ENCODE measurements at regions not wholly inside any gene's neighbourhood (a gene's known extent, or its start where the extent isn't known, plus 50 kb on each side); places are given as distances from the start of the nearest gene placed in this dataset.

DNA sequence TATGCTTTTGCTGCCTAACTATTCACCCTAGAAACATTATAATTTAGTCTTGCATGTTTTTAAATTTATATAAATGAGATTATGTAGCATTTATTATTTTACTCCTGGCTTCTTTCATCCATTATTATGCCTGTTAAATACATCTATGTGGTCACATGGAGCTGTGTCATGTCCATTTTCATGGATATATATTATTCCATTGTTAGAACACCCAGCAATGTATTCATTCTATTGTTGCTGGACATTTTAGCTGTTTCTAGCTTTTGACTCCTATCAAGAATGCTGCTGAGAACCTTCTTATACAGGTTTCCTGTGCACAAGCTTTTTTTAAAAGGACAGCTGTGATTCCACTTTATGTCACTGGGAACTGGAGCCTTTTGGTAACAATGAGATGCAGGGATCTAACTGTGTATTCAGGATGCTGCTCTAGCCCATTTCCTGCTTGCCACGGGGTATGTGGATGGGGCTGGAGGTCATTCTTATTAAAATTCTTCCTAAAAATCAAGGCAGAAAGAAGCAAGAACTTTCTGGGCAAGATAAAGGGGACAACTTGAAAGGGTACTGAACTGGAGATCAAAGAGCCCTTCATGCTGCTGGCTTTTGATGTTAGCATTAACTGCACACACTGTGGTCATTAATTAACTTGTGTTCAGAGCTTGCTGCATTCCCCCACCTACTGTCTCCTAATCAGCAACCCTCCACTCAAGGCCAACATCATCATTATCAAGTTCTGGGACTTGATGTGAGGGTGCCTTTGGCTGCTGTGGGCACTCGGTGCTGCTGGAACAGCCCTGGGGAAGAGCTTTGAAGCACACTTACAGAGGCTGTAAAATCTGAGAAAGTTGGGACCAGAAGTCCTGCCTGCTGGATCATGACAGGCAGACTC lies 96.6 kb upstream of the AKIRIN2 start:
- DNase-seq: no peak

DNA sequence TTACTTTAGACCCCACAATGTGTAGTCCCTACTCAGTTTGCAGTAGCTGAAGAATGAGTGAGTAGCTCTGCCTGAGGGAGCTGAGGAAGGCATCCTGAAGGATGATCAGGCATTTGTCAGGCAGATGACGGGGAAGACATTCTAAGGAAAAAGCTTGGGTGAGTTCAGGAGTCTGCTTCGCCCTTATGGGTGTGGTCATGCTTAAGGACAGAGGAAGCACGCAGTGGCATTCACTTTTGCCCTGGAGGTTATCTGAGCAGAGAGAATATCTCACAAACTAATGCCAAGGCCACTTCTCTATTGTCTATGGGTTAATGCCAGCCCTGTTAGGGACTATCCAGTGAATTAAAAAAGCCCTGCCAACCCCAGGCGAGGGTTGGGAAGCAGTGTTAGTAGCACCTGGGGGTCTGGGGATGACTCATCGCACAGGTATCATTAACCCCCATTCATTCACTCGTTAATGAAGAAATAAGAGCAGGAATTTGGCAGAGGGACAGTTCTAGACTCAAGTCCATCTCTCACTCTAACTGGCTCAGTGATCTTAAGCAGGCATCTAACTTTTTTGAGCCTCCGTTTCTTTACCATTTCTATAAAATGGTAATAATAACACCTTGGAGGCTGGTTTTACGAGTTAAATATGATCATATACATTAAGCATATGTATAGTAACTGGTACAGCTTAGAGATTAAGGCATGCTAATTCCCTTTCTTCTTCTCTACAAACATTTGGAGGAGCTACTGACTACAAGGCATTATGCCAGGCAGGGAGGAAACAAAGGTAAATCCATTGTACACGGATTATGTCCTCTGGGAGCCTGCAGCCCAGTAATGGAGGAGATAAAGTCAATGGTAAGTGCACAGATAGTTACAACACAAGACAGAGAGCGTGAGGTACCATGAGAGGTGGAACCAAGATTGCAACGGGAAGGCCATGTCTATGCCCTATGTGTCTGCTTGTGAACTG lies 93.2 kb upstream of the AKIRIN2 start:
- no peak for DNase-seq

DNA sequence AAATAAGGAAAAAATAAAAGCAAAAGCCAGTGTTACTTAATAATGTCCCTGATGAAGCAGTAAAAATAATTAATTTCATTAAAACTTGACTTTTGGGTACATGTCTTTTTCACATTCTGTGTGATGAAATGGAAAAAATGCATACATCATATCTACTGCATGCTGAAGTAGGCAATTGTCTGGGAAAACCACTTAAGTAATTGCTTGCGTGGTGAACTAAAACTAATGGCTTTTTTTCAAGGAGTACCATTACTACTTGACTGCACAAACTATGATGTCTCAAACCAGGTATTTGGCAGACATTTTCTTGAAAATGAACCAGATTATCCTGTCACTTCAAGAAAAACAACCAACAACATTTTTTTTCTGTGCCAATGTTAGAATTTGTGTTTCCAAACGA lies 91.3 kb upstream of the AKIRIN2 start:
- no peak for DNase-seq

DNA sequence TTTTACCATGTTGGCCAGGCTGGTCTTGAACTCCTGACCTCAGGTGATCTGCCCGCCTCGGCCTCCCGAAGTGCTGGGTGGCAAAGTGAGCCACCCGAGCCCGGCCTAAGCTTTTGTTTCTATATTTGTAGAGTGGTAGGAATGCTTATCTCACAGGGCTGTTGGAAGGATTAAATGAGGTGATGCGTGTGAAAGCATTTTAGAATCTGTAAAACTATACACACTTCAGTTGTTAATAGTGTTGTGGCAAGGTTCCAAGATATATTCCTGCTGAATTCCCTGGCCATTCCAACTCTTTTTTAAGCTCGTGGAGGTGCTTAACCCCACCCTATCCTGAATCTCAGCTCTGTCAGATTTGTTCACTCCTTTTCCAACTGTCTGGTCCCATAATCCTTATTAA lies 89.9 kb upstream of the AKIRIN2 start:
- no peak for DNase-seq

DNA sequence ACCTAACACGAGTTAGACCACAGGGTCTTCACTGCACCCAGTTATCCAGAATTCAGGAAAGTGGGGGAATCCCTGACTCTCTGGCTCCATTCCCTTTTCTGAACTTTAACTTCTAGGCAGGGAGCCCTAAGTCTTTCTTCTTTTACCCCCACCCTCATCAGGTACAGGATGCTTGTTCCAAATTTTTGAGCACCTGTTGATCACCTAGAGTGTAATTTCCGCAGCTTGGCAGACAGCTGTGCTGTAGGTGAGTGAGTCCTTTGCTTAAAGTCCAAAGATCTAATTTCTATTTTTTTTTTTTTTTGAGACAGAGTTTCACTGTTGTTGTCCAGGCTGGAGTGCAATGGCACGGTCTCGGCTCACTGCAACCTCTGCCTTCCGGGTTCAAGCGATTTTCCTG lies 89.5 kb upstream of the AKIRIN2 start:
- no peak for DNase-seq

DNA sequence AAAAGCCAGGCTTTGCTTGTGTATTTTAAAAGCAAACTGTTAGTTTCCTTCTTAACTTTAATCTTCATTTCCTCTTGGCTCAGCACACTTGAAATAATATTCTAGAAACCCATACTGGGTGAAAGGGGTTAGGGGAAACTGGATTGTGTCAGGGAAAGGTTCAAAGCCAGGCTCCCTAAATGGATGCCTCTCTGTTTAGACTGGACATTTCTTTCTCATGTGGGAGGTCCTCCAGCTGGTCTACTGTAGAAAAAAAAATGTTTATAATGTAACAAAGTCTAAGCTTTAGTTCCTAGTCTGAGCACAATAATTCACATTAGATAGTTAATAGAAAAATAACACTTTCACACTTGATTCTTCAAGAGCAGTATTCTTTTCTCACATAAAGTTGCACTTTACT lies 89.0 kb upstream of the AKIRIN2 start:
- DNase-seq: no peak

DNA sequence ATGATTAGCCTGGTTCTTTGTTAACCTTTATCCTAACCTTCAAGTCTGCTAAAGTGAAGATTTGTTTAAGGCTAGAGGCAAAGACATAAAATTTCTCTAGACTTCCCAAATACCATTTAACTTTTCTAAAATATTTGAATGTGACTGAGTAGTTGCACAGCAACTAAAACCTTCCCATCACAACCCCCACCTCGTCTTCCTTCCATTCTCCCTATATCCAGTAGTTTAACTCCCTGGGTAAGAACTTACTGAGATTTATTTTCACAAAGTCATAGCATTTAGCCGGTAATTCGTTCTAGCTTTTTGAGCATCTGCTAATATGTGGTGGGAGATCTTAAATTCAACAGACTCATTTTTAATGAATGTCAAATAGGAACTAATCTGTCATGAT lies 87.9 kb upstream of the AKIRIN2 start:
- DNase-seq: no peak

DNA sequence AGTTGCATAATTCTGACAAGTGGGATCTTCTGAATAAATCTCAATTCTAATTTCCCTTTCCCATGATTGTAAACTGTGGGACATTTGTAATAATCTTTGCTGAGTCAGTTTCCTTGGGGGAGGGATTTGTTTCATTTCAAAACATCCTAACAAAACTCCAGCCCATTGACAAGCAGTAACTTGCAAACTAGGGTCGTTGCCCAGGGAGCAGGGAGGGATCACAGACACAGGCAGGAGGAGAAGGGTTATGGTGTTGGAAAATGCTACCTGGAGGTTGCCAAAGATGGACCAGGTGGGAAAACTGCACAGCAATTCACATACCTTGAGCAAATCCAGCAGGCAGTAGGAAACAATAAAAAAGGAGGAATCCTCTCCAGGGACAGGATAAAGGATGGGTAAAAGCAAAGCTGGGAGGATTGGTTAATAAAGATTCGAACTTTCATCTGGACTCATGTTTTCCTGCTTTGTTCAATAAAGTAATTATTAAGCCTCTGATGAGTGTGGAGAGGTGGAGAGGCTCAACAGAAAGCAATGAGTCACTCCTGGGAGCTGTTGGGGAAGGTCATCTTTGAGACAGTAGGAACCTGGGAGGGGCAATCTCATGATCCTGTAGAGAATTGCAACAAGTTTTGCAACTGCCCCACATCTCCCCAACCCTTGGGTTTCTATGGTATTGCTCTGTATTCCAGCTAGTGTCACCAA lies 87.3 kb upstream of the AKIRIN2 start:
- no peak for DNase-seq

DNA sequence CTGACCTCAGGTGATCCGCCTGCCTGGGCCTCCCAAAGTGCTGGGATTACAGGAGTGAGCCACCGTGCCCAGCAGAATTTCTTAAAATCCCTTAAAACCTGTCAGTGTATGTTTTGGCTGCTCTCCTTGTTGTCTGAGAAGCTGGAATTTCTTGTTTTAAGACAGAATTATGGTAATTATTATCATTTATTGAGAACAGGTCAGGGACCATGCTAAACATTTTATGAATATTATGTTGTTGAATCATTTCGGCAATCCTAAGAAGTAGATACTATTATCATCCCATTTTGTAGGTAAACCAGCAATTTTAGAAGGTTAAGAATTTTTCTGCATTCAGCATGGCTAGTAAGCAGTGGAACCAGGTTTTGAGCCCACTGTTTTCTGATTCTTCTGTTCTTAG lies 86.1 kb upstream of the AKIRIN2 start:
- no peak for DNase-seq

DNA sequence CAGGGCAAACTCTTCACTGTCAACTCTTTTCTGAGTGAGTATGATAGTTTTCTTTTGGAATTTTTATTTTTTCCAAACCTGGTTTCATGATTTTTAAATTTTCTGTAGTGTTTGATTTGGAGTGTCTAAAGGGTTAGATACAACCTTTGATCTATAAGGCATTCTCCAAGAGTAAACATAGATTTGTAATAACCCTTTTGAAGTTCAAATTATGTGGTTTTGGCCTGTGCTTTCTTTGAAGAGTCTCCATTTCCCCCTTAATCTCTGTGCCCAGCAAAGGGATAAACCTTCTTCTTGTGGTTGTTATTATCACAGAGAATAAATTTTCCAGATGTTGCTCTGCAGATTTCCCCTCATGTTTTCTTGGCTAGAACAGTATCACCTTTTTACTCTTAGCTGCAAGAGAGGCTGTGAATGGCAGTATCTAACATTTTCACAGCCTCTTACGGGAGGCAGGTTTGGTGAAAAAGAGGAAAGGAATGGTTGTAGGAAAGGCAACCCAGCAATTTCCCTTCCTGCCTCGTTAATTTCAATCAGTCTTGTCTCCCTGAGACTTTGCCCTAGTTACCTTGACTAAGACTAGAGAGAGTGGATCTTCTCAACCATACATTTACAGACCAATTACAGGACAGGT lies 83.3 kb upstream of the AKIRIN2 start:
- DNase-seq: no peak

DNA sequence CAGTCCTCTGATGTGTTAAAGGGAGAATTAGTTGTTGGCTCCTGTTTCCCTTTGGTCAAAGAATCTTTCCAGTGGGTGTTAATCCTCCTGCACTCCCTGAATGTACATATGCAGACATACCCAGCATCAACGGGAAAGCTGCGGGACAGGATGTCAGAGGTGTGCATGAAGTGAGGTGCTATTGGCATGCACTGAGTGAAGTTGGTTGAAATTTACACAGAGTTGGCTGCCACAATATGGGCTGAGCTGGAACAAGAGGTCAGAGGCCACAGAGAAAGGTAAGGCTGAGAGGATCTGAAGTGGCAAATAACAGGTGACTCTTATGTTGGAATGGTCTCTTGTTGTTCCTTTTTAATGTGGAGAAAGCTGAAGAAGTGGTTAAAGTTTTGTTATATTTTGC lies 82.7 kb upstream of the AKIRIN2 start:
- no peak for DNase-seq

DNA sequence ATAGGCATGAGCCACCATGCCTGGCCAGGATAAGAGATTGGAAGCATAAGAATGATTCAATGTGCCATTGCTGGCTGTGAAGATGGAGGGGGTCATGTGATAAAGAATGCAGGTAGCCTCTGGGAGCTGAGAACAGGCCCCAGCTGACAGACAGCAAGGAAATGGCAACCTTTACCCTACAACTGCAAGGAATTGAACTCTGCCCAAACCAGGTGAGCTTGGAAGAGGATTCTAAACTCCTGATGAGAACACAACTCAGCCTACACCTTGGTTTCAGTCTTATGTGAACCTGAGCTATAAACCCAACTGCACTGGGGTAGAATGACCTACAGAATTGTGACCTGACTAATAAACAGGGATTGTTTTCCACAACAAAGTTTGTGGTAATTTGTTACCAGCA lies 82.0 kb upstream of the AKIRIN2 start:
- no peak for DNase-seq

DNA sequence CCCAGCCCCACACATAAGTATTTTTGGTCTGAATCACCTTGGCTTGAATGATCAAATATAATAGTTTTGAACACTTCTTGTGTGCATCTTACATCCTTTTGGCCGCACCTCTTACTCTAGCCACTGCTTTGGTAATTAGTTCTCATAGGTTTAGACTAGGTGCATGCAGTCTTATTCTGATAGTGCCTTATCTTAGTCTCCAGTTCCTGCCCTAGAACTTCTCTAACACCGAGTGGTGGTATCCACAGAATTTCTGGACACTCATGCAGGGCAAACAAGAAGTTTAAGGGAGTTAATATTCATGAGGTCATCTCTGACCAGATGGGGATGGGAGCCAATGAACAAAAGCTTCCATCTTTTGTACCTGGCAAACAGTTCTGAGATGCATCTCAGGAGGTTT lies 77.5 kb upstream of the AKIRIN2 start:
- DNase-seq: no peak

DNA sequence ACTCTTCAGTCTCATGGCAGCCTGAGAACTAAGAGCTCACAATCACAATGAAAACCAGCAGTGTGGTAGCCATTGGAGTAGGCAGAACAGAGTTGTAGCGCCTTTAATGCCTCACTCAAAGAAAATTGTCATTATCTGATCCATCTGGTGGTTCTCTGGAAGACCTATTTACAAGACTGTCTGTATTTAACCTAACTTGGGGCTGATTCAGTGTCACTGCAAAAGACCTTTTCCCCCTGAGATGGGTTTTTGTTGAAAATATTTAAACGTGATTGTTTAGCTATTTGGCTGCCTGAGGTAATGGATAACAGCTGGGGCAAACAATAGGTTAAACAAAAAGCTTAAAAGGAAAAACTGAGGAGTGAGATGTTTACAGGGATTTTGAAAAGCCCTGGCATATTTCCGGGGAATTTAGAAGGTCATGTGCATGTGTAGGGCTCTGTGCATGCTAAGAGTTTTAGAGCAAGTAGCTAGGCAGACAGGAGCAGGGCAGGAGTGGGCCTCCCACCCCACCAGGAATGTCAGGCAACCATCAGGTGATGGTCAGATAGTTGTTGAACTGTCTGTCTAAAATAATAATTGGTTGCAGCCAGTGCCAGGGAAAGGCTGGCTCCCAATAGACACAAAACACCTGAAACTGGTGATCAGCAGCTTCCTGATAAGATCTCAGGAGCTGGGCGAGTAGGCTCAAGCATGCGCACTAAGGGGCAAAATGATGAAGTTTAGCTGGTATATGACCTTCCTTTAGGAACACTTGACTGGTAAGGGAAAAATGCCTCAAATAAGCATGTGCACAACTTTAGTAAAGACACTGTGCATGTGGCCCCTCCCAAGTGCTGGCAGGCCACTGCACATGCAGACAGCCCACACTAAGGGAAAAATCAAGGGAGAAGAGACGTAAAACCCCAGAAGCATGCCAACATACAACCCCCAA lies 70.8 kb upstream of the AKIRIN2 start:
- DNase-seq: no peak

DNA sequence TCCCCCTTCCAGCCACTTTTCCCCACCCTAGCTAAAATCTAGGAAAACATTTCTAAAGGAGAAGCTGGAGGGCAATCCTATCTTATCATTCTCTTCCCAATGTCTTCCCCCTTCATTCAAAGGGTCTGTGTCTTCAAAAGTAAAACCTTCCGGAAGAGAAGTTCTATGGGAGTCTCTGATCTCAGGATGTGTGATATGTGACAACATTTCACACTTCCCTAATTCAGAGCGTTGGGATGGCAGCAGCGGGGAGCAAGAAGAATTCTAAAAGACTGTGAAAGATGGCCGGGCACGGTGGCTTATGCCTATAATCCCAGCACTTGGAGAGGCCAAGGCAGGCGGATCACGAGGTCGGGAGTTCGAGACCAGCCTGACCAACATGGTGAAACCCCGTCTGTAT lies 65.4 kb upstream of the AKIRIN2 start:
- DNase-seq: no peak

DNA sequence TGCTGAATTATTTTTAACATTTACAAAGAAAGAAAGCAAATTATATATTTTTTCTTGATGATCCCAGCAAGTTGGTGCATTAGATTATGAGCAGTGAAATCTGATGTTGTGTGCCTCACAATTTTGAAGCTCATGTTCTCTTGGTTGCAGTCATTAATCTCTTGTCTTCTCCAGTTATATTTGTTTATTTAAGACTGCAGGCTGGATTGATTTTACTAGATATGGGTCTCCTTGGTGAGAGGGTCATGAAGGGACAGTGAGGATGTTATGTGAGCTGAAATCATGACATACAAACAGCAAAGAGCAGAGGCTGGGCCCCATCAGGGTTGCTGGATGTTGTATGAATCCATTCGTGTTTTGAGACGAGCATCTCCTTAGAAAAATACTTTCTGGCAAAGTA lies 64.2 kb upstream of the AKIRIN2 start:
- DNase-seq: no peak

DNA sequence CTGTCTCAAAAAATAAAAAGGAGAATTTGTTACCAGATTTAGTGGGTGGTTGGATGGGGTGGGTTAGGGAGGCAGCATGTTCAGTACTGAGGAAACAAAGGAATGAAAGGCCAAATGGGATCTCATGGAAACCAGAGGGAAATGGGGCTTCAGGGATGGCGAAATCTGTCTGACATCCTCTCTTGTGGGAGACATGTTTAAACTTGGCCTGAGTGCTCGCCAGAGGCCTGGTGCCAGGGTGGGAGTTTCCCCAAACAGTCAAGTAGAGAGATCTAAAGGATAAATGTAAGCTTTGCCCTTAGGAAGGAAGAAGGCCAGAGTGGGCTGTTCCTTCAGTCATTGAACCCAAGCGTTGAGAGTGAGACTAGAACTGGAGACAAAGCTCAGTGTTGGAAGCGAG lies 61.9 kb upstream of the AKIRIN2 start:
- DNase-seq: no peak

DNA sequence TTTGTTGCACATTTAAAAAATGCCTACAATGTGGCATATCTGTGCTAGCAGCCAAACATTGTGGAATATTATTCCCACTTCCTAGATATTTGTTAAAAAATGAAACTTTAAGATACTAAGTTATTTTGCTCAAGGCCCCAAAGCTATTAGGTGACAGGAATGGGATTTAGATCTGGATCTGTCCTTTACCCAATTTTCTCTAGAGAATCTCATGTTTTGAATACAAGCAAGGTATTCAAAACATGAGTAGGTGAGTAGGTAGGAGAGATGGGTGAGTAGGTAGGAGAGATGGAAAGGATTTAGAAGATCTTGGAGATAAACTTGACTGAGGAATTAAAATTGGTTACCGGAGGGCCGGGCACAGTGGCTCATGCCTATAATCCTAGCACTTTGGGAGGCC lies 61.2 kb upstream of the AKIRIN2 start:
- no peak for DNase-seq

DNA sequence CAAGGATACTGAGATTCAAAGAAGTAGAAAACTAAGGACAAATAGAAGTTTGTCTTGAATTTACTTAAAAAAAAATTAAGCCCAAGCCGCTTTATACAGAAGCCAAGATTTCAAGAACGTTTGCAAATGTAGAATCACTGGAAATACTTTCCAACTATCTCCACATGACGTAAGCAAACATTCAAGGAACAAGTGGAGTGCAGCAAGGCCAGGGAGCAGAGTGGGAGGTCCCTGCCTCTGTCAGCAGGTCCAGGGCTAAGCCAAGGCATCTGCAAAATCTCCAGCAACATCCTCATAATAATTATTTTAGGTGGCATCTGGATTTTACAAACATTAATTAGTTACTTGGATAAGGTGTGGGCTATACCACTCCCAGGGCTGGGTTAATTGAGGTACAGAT lies 60.1 kb upstream of the AKIRIN2 start:
- no peak for DNase-seq

DNA sequence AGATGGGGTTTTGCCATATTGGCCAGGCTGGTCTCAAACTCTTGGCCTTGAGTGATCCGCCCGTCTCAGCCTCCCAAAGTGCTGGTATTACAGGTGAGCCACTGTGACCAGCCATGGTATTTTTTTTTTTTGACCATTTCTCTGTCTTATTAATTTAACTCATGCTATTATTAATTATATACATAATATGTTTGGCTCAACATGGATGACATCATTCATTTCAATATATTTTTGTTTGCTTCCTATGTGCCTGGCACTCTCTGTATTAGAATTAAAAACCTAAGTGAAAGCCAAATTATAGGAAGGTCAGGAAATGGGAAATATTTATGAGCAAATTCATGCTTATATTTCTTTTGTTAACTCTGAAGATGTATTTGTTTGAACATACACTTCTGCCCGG lies 55.8 kb upstream of the AKIRIN2 start:
- DNase-seq: no peak

DNA sequence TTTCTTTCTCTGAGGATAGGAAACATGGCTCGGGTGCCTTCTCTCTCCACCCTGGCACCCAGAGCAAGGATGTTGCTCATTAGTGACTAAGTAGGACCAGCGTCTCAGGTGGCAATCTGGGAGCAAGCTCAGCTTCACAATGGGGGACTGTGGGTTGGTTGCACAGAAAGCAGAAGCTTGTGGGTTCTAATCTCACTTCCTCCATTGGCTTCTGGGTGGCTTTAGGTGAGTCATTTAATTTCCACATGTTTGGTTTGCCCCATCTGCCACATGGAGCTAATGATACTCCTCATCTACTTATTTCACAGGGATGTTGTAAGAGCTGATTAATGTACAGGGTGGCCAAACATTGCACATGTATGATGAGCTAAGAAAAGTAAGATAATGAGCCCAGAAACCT lies 54.8 kb upstream of the AKIRIN2 start:
- DNase-seq: peak; percentile 93
